ENCODE measurements at regions not wholly inside any gene's neighbourhood (a gene's known extent, or its start where the extent isn't known, plus 50 kb on each side); places are given as distances from the start of the nearest gene placed in this dataset.

DNA sequence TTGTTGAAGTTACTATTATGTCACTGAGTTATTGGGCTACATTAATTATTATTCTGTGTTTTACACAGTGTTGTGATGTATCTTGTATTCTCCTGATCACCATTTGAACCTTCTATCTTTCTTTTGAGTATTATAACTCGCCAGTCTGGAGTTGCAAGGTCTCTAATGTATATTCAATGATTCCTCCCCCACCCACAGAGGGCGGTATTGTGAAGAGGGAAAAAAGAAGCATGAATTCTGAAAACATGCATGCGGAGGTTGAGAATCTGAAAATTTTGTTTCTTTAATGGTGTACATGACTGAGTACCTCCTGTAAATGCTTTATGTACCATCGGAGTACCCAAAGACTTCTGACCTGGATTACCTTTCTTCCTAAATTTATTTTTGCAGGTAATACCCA is 266.6 kb downstream of the NR4A2 start:
- WGBS, 2 donors (ENCODE audit: extremely low coverage in 2 of 2, insufficient read length in 2 of 2, insufficient replicate concordance in 1 of 2) = no CpG with 5 or more reads among the region's 4 CpGs
- H3K27ac ChIP-seq (replicated peaks; ENCODE audit: low read length) = no peak overlapping the region
- DNase-seq (ENCODE audit: low spot score) = no peak

DNA sequence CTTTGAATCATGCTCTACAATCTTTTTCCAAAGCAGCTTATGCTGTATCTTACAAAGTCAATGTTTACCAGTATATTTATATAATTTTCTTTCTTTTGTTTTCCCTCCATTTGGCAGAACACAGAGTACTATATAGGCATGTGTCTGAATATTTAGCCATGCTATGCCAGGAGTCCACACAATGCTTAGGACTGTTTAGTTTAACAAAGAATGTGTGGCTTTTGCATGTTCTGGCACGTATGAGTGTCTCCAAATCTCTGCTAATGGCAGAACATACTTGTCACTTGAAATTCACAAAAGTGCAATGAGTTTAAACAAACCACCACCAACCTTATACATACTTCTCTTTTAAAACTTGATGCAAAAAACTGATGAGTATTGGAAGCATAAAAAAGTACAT is 268.0 kb downstream of the NR4A2 start:
- Histone ChIP-seq H3K27me3 (ENCODE audit: control insufficient read depth in 3 of 3, insufficient read depth in 3 of 3, low read depth in 1 of 3, low read length in 3 of 3) (no peaks in the 10 kb centered on the region), H4K8ac (ENCODE audit: low read depth, low read length) (no peak overlapping the region), H3K36me3 (replicated peaks in 1 of 2; ENCODE audit: control insufficient read depth in 2 of 2, insufficient read depth in 2 of 2, low read length in 2 of 2) (no peaks in the 10 kb centered on the region), H2AK5ac (ENCODE audit: low read depth, low read length) (no peak overlapping the region), H3K27ac (replicated peaks; ENCODE audit: low read length) (no peak overlapping the region), H3K4ac (ENCODE audit: low read length) (no peak overlapping the region), H2BK120ac (ENCODE audit: low read depth, low read length) (no peak overlapping the region), H2BK5ac (ENCODE audit: low read length) (no peak overlapping the region), H2AFZ (ENCODE audit: low read length) (no peak overlapping the region), H3K14ac (ENCODE audit: low read length) (no peak overlapping the region), H3K79me1 (ENCODE audit: low read depth, low read length) (no peaks in the 10 kb centered on the region), H3K4me3 (ENCODE audit: low read length in 2 of 2) (no peak overlapping the region), H3K9me3 (replicated peaks in 1 of 2; ENCODE audit: control insufficient read depth in 2 of 2, insufficient read depth in 1 of 2, low read depth in 1 of 2, low read length in 2 of 2) (no peaks in the 10 kb centered on the region), H2BK12ac (ENCODE audit: low read length) (no peak overlapping the region), H3K9ac (ENCODE audit: low read depth, low read length, poor library complexity) (no peak overlapping the region), H3K4me2 (ENCODE audit: insufficient read depth, low read length, poor library complexity, severe bottlenecking) (no peak overlapping the region), H3K18ac (ENCODE audit: low read length) (no peak overlapping the region), H3K23ac (ENCODE audit: low read depth, low read length, poor library complexity) (no peak overlapping the region), H3K4me1 (ENCODE audit: control insufficient read depth in 2 of 2, insufficient read depth in 1 of 2, low read depth in 1 of 2, low read length in 2 of 2) (no peaks in the 10 kb centered on the region), H4K91ac (ENCODE audit: low read depth, low read length, poor library complexity) (no peak overlapping the region), H2BK15ac (ENCODE audit: low read length) (no peak overlapping the region)
- WGBS, 2 donors (ENCODE audit: extremely low coverage in 2 of 2, insufficient read length in 2 of 2, insufficient replicate concordance in 1 of 2) = no CpG with 5 or more reads among the region's 1 CpG
- DNase-seq (ENCODE audit: low spot score) = no peak

More for the DNA sequence above, 266.6 kb downstream of the NR4A2 start:
- Histone ChIP-seq H3K14ac (ENCODE audit: low read length) (no peak overlapping the region), H2BK120ac (ENCODE audit: low read depth, low read length) (no peak overlapping the region), H3K4me1 (ENCODE audit: control insufficient read depth in 2 of 2, insufficient read depth in 1 of 2, low read depth in 1 of 2, low read length in 2 of 2) (no peaks in the 10 kb centered on the region), H2AK5ac (ENCODE audit: low read depth, low read length) (no peak overlapping the region), H3K36me3 (replicated peaks in 1 of 2; ENCODE audit: control insufficient read depth in 2 of 2, insufficient read depth in 2 of 2, low read length in 2 of 2) (no peaks in the 10 kb centered on the region), H2BK15ac (ENCODE audit: low read length) (no peak overlapping the region), H3K9me3 (replicated peaks in 1 of 2; ENCODE audit: control insufficient read depth in 2 of 2, insufficient read depth in 1 of 2, low read depth in 1 of 2, low read length in 2 of 2) (no peaks in the 10 kb centered on the region), H4K91ac (ENCODE audit: low read depth, low read length, poor library complexity) (no peak overlapping the region), H3K18ac (ENCODE audit: low read length) (no peak overlapping the region), H3K4ac (ENCODE audit: low read length) (no peak overlapping the region), H3K23ac (ENCODE audit: low read depth, low read length, poor library complexity) (no peak overlapping the region), H3K27me3 (ENCODE audit: control insufficient read depth in 3 of 3, insufficient read depth in 3 of 3, low read depth in 1 of 3, low read length in 3 of 3) (no peaks in the 10 kb centered on the region), H2BK12ac (ENCODE audit: low read length) (no peak overlapping the region), H3K79me1 (ENCODE audit: low read depth, low read length) (no peaks in the 10 kb centered on the region), H2AFZ (ENCODE audit: low read length) (no peak overlapping the region), H3K4me3 (ENCODE audit: low read length in 2 of 2) (no peak overlapping the region), H3K4me2 (ENCODE audit: insufficient read depth, low read length, poor library complexity, severe bottlenecking) (no peak overlapping the region), H4K8ac (ENCODE audit: low read depth, low read length) (no peak overlapping the region), H2BK5ac (ENCODE audit: low read length) (no peak overlapping the region), H3K9ac (ENCODE audit: low read depth, low read length, poor library complexity) (no peak overlapping the region)

DNA sequence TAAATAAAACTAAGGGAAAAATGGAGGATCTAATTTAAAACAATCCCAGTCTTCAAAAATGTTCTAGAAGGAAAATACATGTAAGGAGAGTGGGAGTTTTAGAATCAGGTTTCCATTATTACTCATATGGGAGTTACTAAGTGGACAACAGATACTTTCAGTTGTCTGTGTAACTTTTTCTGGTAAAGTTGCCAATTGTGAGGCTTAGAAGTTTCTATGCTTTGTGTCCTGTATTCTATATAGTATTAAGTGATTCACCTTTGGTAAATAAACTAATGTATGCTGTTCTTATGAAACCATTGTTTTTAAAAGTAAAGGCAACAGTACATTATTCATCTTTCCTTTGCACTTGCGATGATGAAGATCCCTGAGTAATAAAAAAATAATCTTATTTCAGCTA is 274.9 kb downstream of the NR4A2 start:
- no peak overlapping the region for H2AFZ ChIP-seq (ENCODE audit: low read length)
- H4K91ac ChIP-seq (ENCODE audit: low read depth, low read length, poor library complexity) = no peak overlapping the region
- no peak for DNase-seq (ENCODE audit: low spot score)
- no peak overlapping the region for H3K18ac ChIP-seq (ENCODE audit: low read length)
- no peak overlapping the region for H3K4ac ChIP-seq (ENCODE audit: low read length)
- H2AK5ac ChIP-seq (ENCODE audit: low read depth, low read length) = no peak overlapping the region
- no peaks in the 10 kb centered on the region for H3K36me3 ChIP-seq (replicated peaks in 1 of 2; ENCODE audit: control insufficient read depth in 2 of 2, insufficient read depth in 2 of 2, low read length in 2 of 2)
- no CpG with 5 or more reads among the region's 1 CpG for WGBS, 2 donors (ENCODE audit: extremely low coverage in 2 of 2, insufficient read length in 2 of 2, insufficient replicate concordance in 1 of 2)
- no peaks in the 10 kb centered on the region for H3K4me1 ChIP-seq (ENCODE audit: control insufficient read depth in 2 of 2, insufficient read depth in 1 of 2, low read depth in 1 of 2, low read length in 2 of 2)
- H3K27me3 ChIP-seq (ENCODE audit: control insufficient read depth in 3 of 3, insufficient read depth in 3 of 3, low read depth in 1 of 3, low read length in 3 of 3) = no peaks in the 10 kb centered on the region
- no peak overlapping the region for H3K4me3 ChIP-seq (ENCODE audit: low read length in 2 of 2)
- no peak overlapping the region for H4K8ac ChIP-seq (ENCODE audit: low read depth, low read length)
- no peak overlapping the region for H2BK5ac ChIP-seq (ENCODE audit: low read length)
- H2BK15ac ChIP-seq (ENCODE audit: low read length) = no peak overlapping the region
- H2BK12ac ChIP-seq (ENCODE audit: low read length) = no peak overlapping the region
- no peak overlapping the region for H2BK120ac ChIP-seq (ENCODE audit: low read depth, low read length)
- no peak overlapping the region for H3K9ac ChIP-seq (ENCODE audit: low read depth, low read length, poor library complexity)
- H3K79me1 ChIP-seq (ENCODE audit: low read depth, low read length) = no peaks in the 10 kb centered on the region
- H3K14ac ChIP-seq (ENCODE audit: low read length) = no peak overlapping the region
- no peak overlapping the region for H3K4me2 ChIP-seq (ENCODE audit: insufficient read depth, low read length, poor library complexity, severe bottlenecking)
- H3K27ac ChIP-seq (replicated peaks; ENCODE audit: low read length) = no peak overlapping the region
- no peaks in the 10 kb centered on the region for H3K9me3 ChIP-seq (replicated peaks in 1 of 2; ENCODE audit: control insufficient read depth in 2 of 2, insufficient read depth in 1 of 2, low read depth in 1 of 2, low read length in 2 of 2)
- H3K23ac ChIP-seq (ENCODE audit: low read depth, low read length, poor library complexity) = no peak overlapping the region

DNA sequence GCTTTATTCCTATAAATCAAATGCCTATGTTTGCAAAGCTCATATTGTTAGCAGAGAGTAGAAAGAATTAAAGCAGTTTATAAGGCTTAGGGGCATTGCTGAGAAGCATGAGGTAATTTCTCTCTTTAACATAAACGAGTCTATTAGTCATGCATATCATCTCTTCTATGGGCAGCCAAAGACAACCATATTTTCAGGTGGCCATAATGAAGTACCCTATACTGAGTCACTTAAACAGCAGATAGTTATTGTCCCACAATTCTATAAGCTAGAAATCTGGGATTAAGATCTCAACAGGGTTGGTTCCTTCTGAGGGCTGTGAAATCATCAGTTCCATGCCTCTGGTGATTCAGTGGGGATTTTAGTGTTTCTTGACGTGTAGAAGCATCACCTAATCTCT is 277.5 kb downstream of the NR4A2 start:
- Histone ChIP-seq H3K4me2 (ENCODE audit: insufficient read depth, low read length, poor library complexity, severe bottlenecking) (no peak overlapping the region), H2AFZ (ENCODE audit: low read length) (no peak overlapping the region), H4K91ac (ENCODE audit: low read depth, low read length, poor library complexity) (no peak overlapping the region), H3K9ac (ENCODE audit: low read depth, low read length, poor library complexity) (no peak overlapping the region), H3K9me3 (replicated peaks in 1 of 2; ENCODE audit: control insufficient read depth in 2 of 2, insufficient read depth in 1 of 2, low read depth in 1 of 2, low read length in 2 of 2) (no peaks in the 10 kb centered on the region), H2BK5ac (ENCODE audit: low read length) (no peak overlapping the region), H3K14ac (ENCODE audit: low read length) (no peak overlapping the region), H2BK15ac (ENCODE audit: low read length) (no peak overlapping the region), H3K4ac (ENCODE audit: low read length) (no peak overlapping the region), H2BK12ac (ENCODE audit: low read length) (no peak overlapping the region), H3K4me1 (ENCODE audit: control insufficient read depth in 2 of 2, insufficient read depth in 1 of 2, low read depth in 1 of 2, low read length in 2 of 2) (no peaks in the 10 kb centered on the region), H3K4me3 (ENCODE audit: low read length in 2 of 2) (no peak overlapping the region), H3K23ac (ENCODE audit: low read depth, low read length, poor library complexity) (no peak overlapping the region), H2AK5ac (ENCODE audit: low read depth, low read length) (no peak overlapping the region), H3K18ac (ENCODE audit: low read length) (no peak overlapping the region), H2BK120ac (ENCODE audit: low read depth, low read length) (no peak overlapping the region), H4K8ac (ENCODE audit: low read depth, low read length) (no peak overlapping the region), H3K27me3 (ENCODE audit: control insufficient read depth in 3 of 3, insufficient read depth in 3 of 3, low read depth in 1 of 3, low read length in 3 of 3) (no peaks in the 10 kb centered on the region), H3K27ac (replicated peaks; ENCODE audit: low read length) (no peak overlapping the region), H3K79me1 (ENCODE audit: low read depth, low read length) (no peaks in the 10 kb centered on the region), H3K36me3 (replicated peaks in 1 of 2; ENCODE audit: control insufficient read depth in 2 of 2, insufficient read depth in 2 of 2, low read length in 2 of 2) (no peaks in the 10 kb centered on the region)
- no CpG with 5 or more reads among the region's 2 CpGs for WGBS, 2 donors (ENCODE audit: extremely low coverage in 2 of 2, insufficient read length in 2 of 2, insufficient replicate concordance in 1 of 2)
- no peak for DNase-seq (ENCODE audit: low spot score)

All from neuronal stem cell (in vitro differentiated cells).